ENCODE measurements at regions not wholly inside any gene's neighbourhood (a gene's known extent, or its start where the extent isn't known, plus 50 kb on each side); places are given as distances from the start of the nearest gene placed in this dataset.

GRCh38 chr13:88736026-88736425 is 1064.9 kb downstream of the SLITRK5 start:
- POLR2A ChIA-PET = no interaction called here
- Histone ChIP-seq H3K9me3 (ENCODE audit: control insufficient read depth, insufficient read depth, low read depth, low read length) (no peaks in the 10 kb centered on the region), H3K36me3 (ENCODE audit: control insufficient read depth in 2 of 2, insufficient read depth in 1 of 2, low read length in 2 of 2) (no peaks in the 10 kb centered on the region), H3K4me3 (ENCODE audit: low read depth, low read length) (no peak overlapping the region), H3K27ac (ENCODE audit: extremely low read depth, low read depth, low read length) (no peak overlapping the region), H3K4me1 (ENCODE audit: control insufficient read depth, insufficient read depth, low read length) (no peaks in the 10 kb centered on the region)
- CTCF ChIA-PET = no interaction called here
- TF ChIP-seq TSHZ1 (tag by site-specific recombination; IDR thresholded peaks at IDR 0.05; ENCODE audit: borderline replicate concordance) (no peak), PBX3 (CRISPR knock-in tag; IDR thresholded peaks at IDR 0.05) (no peak)

GRCh38 chr13:88739195-88739594 is 1068.0 kb downstream of the SLITRK5 start:
- POLR2A ChIA-PET = no interaction called here
- Histone ChIP-seq H3K9me3 (ENCODE audit: control insufficient read depth, insufficient read depth, low read depth, low read length) (no peaks in the 10 kb centered on the region), H3K36me3 (ENCODE audit: control insufficient read depth in 2 of 2, insufficient read depth in 1 of 2, low read length in 2 of 2) (no peaks in the 10 kb centered on the region), H3K4me1 (ENCODE audit: control insufficient read depth, insufficient read depth, low read length) (no peaks in the 10 kb centered on the region), H3K27ac (ENCODE audit: extremely low read depth, low read depth, low read length) (no peak overlapping the region), H3K4me3 (ENCODE audit: low read depth, low read length) (no peak overlapping the region)
- CTCF ChIA-PET = no interaction called here
- TF ChIP-seq ZNF354C (tag by site-specific recombination; IDR thresholded peaks at IDR 0.05; ENCODE audit: borderline replicate concordance, low read depth) (no peak), SALL2 (tag by site-specific recombination; IDR thresholded peaks at IDR 0.05; ENCODE audit: borderline replicate concordance) (no peak), ZNF114 (tag by site-specific recombination; IDR thresholded peaks at IDR 0.05) (no peak), ZNF514 (tag by site-specific recombination; IDR thresholded peaks at IDR 0.05) (no peak), ZSCAN18 (tag by site-specific recombination; IDR thresholded peaks at IDR 0.05) (no peak)

- CTCF ChIA-PET = no interaction called here
These were observed 1073.1 kb downstream of the SLITRK5 start for GRCh38 chr13:88744289-88744688.

More at GRCh38 chr13:88744289-88744688, 1073.1 kb downstream of the SLITRK5 start:
- TF ChIP-seq ZNF280C (tag by site-specific recombination; IDR thresholded peaks at IDR 0.05) = no peak
- Histone ChIP-seq H3K4me3 (ENCODE audit: low read depth, low read length) (no peak overlapping the region), H3K27ac (ENCODE audit: extremely low read depth, low read depth, low read length) (no peak overlapping the region), H3K36me3 (ENCODE audit: control insufficient read depth in 2 of 2, insufficient read depth in 1 of 2, low read length in 2 of 2) (no peaks in the 10 kb centered on the region), H3K9me3 (ENCODE audit: control insufficient read depth, insufficient read depth, low read depth, low read length) (no peaks in the 10 kb centered on the region), H3K4me1 (ENCODE audit: control insufficient read depth, insufficient read depth, low read length) (no peaks in the 10 kb centered on the region)
- POLR2A ChIA-PET = no interaction called here

All from HEK293 (cell line).